Renal cortical epithelial cell (primary cell): ENCODE measurements at regions not wholly inside any gene's neighbourhood (a gene's known extent, or its start where the extent isn't known, plus 50 kb on each side); places are given as distances from the start of the nearest gene placed in this dataset.

Experiments
- DNase-seq: peaks from one replicate; pipeline ENCODE4 v3.0.0-alpha.2; 2011; ENCODE audit warnings: low read depth

DNA sequence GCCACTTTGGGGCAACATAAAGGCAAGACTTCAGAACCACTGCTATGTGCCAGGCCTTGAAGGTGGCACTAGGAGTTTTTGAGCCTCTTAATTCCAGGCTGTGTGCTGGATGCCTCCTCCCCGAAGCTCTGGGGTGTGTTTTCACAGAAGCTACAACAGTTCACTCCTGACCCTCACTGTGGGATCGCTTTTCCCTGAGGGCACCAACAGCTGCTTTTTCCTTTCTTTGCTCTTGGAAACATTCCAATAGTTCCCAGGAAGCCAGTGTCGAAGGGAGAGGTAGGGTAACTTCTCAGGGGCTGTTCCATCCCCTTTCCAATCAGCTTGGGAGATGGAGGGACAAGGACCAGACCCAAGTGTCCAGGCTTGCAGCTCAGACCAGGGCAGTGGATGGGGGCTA is 153.4 kb downstream of the C1orf94 start:
- DNase-seq, result no peak

DNA sequence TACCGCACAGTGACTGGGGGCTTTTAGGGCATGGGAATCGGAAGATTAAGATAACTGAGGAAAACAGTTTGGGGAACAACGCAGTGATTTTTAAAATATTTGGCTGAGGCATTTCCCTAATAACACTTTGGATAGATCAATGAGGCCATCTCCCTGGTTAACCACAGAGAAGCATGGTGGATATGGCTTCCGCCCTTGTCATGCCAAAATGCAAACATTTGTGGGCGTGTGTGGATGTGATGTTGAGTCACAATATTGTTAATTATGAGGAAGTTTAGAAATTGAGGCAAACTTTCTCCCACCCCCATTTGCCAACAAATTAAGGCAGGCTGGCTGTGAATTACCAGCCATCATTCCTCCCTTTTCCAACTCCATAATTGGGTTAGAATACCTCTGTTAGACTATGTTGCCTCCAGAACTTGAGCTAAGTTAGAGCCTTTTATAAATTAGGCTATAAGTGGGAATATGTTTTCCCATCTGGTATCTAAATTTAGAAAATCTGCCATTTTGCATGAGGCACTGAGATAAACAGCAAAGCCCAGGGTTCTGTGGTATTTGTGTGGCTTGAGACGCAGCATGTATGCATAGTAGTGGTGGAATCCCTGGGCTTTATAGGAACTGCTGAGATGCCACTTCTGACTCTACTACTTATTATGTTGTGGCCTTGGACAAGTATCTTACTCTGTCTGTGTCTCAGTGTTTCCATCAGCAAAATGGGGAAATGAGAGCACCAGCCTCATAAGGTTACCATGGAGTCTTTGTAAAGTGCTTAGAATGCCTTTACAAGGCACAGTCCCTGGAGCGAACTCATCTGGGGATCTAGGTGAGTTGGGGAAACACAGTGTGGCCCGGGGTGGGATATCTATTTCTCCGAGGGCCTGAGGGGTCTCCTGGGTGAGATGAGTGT is 154.6 kb downstream of the C1orf94 start:
- DNase-seq, result no peak

DNA sequence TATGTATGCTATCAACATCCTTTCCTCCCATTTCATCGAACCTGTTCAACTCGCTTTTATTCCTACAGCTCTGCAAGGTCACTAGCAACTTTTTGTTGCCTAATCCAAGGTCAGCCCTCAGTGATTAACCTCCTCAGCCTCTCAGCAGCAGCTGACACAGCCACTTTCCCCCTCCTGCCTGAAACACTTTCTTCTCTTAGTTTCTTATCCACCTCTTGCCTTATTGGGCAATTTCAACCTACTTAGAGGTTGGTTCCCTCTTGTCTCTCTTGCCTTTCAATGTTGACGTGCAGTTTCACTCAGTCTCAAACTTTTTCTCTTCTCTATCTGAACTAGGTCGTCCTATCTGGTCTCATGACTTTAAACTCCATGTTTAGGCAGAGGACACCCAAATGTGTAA is 156.3 kb downstream of the C1orf94 start:
- no peak for DNase-seq

DNA sequence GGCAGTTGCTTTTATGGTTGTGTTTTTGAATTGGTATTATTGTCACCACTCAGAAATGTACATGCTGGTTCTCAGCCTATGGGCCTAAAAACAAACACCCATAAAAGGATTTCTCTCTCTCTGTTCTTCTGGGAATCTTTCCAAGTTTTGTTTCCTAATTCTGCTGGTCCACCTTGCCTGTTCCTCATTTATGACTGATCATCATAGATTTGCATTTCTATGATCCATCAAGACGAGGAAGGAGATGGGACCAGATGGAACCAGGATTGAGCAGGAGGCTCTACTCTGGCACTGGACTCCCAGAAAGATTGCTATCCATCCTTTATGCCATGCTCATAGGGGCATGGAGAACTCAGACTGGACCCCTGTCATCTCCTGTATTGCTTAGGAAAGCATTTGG is 162.2 kb downstream of the C1orf94 start:
- no peak for DNase-seq

DNA sequence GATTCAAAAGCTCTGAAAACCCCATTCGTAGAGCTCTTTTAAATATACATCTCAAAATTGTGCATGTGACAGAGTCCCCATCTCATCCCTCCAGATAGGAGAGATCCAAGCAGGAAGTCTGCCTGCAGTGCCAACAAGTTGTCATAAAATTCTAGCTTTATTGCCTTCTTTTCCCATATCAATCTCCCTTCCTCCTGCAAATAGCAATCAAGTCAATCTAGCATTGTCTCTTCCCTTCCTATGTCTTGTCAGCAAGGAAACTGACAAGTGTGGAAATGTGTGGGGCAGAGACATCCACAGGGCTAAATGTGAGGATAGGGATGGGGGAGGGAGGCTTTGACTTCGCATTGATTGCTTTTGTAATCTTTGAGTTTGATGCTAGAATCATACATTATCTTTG is 165.2 kb downstream of the C1orf94 start:
- DNase-seq, result no peak

DNA sequence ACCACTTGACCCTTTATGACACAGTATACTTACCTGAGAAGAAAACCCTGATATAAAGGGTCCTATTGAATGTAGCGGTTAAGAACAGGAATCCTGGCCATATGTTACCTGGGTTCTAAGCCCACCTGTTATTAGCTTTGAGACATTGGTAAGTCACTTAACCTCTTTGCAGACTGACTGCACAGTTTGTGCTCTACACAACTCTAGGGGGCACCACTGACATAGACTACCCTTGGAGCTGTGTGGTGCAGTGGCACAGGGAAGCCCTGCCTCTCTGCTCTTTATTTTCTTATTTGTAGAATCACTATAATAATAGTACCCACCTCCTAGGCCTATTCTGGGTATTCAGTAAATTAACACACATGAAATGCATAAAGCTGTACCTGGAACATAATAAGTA is 165.6 kb downstream of the C1orf94 start:
- DNase-seq, result no peak

DNA sequence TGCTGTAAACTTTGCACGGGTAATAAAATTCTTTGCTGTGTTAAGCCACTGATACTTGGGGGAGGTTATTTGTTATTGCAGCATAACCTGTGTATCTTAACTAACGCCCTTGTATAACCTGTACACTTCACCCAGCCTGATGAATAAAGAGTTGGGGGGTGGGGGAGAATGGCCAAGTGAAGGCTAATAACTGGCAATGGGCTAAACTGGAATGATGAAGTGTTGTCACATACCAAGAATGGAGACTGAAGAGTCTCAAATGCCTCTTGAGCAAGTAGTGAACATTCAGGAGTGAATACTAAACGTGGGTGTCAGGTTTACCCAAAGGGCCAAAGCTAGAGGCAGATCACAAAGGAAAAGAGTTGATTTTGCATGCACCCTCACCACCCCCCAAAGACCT is 169.4 kb downstream of the C1orf94 start:
- DNase-seq, result no peak

DNA sequence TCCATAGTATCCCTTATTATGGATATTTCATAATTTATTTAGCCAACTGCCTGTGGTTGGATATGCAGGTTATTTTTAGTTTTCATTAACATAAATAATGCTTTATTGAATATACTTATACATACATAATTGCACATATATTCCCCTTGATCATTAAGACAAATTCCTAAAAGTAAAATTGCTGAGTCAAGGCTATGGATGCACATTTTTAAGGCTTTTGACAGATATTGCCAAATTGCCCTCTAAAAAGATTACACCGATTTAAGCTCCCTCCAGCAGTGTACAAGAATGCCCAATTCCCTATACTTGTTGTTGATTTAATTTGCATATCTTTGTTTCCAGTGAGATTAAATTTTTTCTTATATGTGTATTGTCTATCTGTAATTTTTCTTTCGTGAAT is 176.7 kb downstream of the C1orf94 start:
- DNase-seq, result no peak

DNA sequence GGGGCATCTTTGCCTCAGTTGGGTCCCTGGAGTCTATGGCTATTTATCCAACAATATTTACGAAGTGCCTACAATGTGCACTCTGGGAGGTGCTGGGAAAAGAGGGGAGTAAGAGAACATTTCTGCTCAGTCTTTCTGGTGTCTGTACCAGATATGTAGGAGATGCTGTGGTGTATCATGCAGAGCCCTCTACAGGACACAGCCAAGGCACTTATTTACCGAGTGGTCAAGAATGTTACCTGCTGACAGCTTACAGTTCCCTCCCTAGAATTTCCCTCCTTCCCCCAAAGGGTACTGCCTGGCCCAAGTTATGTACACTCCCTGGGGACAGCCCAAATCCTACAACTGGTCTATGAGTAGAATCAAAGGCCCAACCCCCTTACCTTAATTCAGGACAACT is 177.7 kb downstream of the C1orf94 start:
- DNase-seq, result no peak

DNA sequence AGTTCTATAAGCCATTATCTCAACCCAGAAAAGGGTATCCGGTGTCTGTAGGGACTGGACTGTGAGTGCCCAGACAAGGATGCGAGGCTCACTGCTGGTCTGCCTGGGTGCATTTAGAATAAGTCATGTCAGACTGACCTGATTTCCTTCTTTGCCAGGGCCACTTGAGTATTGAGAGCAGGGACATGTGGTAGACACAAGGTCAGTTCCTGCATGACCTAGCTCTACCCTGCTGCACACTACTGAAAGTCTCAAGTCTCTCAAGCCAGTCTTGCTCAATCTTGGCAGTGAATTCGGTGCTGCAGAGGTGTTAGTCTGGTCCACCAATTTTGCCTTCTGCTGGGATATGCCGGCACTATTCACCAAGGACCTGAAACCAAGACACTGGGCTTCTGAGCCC is 180.1 kb downstream of the C1orf94 start:
- no peak for DNase-seq

DNA sequence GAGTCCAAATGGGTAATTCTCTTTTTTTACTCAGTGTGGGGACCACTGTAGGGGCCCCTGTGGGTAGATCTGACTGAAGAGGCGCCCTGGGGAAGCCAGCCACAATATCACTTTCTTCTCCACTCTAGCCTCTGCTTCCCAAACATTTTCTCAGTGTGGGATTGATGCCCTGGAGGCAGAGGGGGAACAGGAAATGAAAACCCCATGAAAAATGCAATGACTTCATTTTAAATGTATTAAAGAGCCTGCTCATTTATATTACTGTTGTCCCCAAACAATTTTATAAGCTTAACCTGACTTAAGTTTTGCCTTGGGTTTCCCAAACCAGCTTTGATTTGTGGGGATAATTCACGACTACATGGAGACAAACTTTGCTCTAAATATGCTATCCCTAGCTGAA is 181.9 kb downstream of the C1orf94 start:
- DNase-seq, result no peak

DNA sequence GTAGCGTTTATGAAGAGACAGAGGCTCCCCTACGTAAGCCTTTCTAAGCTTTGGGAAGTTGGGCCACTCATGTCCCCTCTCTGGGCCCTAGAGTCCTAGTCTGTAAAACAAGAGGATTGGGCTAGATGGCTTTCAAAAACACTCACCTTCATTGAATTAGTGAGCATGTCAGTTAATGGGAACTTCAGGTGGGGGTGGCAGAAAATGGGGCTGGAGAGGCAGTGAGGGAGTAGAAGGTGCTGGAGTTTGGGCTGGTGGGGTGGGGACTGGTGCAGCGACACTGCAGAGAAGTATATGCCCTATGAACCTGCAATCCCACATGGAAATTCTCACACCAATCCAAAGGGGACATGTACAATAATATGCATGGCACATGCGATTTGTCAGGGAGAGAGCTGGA is 182.7 kb downstream of the C1orf94 start:
- DNase-seq, result no peak

DNA sequence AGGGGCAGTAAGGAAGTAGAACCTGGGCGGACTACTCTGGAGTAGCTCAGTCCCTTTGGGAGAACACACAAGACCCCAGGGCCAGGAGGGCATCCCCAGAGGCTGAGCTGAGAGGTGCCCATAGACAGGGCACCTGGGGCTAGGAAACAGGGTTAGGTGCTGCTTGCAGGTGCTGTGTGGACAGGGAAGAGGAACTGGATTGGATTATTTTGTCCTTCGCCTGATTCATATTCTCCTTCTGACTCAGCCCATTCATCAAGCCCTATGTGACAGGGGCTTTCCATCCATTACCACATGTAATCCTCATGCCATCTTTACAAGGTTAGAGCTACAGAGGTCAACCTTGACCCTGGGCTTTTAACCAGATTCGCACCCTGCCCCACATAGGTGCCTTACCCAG is 183.9 kb downstream of the C1orf94 start:
- DNase-seq, result no peak

DNA sequence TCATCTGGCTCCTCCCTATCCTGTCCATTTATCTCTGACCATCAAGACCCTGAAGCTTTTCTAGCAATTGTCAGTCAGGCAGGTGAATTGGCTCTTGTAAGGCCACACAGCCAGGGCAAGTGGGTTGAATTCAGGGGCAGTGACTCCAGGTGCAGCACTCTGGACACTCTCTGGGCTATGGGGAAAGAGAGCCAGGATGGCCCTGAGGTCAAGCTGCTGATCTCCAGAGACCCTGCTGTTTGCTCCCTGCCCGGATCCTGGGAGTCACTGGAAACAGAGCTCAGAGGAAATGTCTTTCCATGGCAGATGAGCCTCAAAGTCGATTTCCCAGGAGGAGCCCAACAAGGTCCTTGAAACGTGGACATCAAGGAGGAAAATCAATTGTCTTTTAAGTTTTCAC is 184.4 kb downstream of the C1orf94 start:
- DNase-seq, result no peak

DNA sequence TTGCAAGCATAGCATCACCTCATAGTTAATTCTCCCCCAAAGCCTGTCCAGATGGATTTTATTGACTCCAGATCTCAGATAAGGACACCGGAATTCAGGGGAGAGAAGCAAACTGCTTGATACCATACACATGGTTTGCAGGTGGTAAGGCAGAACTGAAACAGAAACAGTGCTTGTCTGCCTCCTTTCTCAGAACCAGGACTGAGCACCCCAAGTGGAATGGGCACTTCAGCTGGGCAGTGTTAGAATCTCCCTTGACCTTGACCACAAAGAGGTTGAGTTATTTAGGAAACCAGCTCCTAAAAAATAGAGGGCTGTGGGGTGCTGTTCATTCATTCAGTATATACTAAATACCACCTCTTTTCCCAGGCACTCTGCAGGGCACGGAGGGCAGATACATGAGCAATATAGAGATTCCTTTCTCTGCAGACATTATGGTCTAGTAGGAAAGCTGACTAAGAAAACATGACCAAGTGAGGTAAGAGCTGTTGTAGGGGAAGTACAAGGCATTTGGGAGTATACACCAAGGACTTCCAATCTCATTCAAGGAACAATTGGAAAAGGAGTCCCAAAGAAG is 185.2 kb downstream of the C1orf94 start:
- DNase-seq, result no peak

DNA sequence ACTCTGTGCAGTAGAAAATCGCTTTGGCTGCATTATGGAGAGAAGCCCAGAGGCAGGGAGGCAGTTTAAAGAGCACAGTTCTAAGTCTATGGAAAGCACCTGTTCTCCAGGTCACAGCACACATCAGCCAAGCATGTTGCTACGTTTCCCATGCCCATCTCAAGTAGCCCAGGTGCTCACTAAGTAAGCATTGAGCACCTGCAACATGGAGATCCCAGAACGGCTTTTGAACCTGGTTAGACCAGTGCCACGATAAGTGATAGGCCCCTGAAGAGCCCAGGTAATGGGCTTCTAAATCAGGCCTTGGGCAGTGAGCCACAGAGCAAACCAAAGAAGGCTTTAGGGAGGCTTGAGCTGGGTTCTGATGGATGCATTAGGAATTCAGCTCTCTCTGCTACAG is 186.2 kb downstream of the C1orf94 start:
- DNase-seq, result no peak

DNA sequence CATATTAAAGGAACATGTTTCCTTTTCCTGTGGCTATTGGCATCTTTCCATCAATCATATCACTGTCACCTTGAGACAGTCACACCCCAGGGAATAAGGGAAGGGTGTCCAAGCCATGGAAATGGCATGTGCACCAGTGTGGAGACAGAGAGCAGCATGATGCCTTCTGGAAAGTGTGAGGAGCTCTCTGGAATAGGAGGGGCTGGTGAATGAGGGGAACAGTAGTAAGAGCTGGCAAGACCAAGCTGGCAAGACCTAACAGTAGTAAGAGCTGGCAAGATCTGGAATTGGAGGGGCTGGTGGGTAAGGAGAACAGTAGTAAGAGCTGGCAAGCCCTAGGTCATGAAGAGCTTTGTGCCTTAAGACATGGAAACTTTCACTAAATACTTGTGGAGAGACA is 186.7 kb downstream of the C1orf94 start:
- DNase-seq, result no peak

DNA sequence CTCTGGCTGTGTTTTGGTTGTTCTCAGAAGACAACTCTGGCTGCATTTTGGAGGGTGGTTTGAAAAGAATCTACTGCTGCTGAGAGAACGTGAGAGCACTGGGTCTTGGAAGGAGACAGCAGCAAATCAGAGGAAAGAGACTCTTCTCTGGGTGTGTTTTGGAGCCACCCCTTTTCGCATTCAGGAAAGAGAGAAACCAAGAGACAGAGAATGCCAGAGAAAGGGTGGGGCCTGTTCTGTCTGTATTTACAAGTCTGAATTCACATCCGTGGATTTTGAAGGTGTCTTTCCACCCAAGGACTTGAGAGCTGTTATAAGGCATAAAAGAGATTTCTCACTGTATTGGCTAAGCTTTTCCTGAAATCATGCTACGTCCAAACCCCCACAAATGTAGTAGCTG is 187.2 kb downstream of the C1orf94 start:
- no peak for DNase-seq

DNA sequence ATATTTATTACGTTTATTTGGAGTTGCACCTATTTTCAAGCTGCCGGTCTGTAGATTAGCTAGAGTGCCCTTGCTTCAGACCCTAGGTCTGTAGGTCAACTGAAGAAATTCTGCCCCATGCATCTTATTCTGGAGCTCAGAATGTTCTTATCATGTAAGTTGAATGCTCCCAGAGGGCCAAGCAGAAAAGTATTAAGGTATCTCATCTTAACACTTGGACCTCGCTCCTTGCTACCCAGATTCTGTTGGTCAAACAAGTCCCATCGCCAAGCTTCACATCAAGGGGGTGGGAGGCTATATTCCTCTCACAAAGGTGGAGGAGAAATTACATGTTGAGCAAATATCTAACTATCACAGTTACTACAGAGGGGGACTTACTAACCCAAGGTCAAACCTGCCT is 187.7 kb downstream of the C1orf94 start:
- DNase-seq, result no peak

DNA sequence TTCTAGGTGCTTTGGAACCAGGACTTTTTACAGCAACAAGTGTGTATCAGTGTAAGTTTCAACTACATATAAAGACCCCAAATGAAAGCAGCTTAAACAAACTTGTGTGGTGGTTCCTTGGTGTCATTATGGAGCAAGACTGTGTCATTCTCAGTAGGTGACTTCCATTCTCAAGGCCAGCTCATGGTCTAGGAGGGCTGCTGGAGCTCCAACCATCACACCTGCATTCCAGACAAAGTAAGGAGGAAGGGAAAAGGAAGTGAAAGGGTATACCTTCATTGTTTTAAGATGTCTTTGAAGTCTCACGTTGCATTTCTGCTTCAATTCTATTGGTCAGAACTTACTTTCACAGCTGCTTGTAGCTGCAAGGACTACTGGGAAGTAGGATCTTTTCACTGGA is 188.6 kb downstream of the C1orf94 start:
- no peak for DNase-seq

DNA sequence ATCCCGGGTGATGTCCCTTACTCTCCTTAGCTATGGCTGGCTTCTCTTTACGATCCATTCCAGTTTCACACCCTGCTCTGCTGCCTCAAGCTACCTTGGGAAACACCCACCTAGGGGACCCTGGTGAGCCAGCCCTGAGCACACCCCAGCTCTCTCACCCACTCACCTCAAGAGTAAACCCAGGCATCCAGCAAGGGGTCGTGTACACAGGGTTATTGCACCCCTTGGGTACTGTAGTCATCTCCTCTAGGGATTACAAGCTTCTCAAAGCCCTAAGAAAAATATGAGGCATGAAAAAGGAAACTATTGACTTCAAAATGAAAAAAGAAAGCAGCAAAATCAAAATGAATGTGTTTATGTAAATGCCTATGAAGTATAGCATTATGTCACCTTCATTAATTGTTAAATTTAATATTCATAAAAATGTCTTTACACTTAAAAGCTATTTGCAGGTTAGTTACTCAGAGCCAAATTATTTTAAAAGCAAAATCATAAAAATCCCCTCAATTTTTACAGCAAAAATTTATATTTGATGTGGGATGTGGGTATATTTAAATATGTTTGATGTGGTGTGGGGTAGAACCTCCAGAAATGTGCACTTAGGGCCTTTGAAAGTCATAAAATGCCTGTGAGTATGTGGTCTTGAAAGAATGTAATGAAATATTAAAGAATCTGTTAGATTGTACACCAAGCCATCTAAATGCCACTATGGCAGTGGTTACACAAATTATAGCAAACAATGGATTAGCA is 190.3 kb downstream of the C1orf94 start:
- no peak for DNase-seq

DNA sequence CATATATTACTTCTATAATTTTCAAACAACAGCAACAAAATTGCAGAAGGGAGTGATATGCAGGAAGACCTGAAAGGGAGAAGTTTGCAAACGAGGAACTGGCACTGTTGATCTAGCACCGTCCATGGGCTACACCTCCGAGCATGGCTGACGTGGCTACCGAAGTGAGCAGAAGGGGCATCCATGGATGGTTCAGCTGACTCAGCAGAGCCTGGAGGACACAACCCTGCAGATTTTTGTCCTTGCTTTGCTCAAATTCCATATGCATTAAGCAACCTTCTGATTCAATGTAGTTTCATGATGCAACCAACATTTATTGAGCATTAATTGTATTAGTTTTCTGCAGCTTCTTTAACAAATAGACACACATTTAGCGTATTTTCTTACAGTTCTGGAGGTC is 191.2 kb downstream of the C1orf94 start:
- no peak for DNase-seq
